Stomach smooth muscle (tissue), 2 donors: ENCODE measurements at regions not wholly inside any gene's neighbourhood (a gene's known extent, or its start where the extent isn't known, plus 50 kb on each side); places are given as distances from the start of the nearest gene placed in this dataset.

Source experiments
- H3K27ac ChIP-seq: one replicate; pipeline ENCODE4 v1.7.0; 2013; ENCODE audit warnings: mild to moderate bottlenecking, low read length, inconsistent platforms
- H3K27me3 ChIP-seq, 2 donors: one replicate each; pipeline ENCODE4 v1.7.0; 2013; ENCODE audit warnings: low read length in 2 of 2; ENCODE audit not compliant: insufficient read depth in 2 of 2, control insufficient read depth in 1 of 2
- H3K36me3 ChIP-seq, 2 donors: one replicate each; pipeline ENCODE4 v1.7.0; 2013; ENCODE audit warnings: low read length in 2 of 2; ENCODE audit not compliant: control insufficient read depth in 2 of 2, insufficient read depth in 2 of 2
- H3K4me1 ChIP-seq: one replicate; pipeline ENCODE4 v1.7.0; 2013; ENCODE audit warnings: low read length; ENCODE audit not compliant: control insufficient read depth, insufficient read depth
- H3K4me3 ChIP-seq, 2 donors: one replicate each; pipeline ENCODE4 v1.7.0; 2013; ENCODE audit warnings: low read length in 2 of 2
- H3K9ac ChIP-seq, 2 donors: one replicate each; pipeline ENCODE4 v1.7.0; 2013; ENCODE audit warnings: low read length in 2 of 2, mild to moderate bottlenecking in 1 of 2
- H3K9me3 ChIP-seq, 2 donors: one replicate each; pipeline ENCODE4 v1.7.0; 2013; ENCODE audit warnings: low read length in 2 of 2; ENCODE audit not compliant: control insufficient read depth in 2 of 2
- donor health status: healthy.
- donor health status: Pancreatic carcinoma.

DNA sequence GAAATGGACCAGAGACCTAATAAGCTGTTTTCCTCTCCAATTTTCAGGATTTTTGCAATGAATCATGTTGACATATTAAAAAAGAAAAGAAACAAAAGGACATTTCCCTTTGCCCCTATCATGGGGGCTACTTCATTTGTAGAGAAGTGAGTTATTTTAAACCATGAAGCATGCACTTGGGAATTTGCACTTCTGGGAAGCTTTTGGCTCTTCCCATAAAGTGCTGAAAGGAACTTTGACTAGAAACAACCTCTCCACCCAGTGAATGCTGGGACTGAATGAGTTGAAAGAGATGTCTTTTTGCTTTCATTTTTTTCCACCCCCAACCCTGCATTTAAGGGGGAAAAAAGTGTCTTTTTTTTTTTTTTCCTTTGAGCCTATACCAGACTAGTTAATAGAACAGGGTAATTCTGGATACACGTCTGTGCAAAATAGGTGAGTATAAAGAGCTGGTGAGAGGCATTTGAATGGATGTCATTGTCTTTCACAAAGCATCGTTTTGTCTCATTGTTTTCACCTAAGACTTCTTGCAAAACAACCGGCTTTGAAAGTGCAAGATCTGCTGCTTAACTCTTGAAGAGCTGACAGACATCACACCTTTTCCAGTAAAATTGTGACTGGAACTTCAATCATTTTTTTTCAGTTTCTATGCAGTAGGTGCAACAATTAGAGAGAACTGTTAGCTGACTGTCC is 138.7 kb upstream of the BACH2 start:
- Histone ChIP-seq H3K4me3 (no peak overlapping the region), H3K27me3 (no peaks in the 10 kb centered on the region), H3K9me3 (no peaks in the 10 kb centered on the region), H3K27ac (no peak overlapping the region), H3K36me3 (no peaks in the 10 kb centered on the region), H3K9ac (no peak overlapping the region), H3K4me1 (no peaks in the 10 kb centered on the region)

DNA sequence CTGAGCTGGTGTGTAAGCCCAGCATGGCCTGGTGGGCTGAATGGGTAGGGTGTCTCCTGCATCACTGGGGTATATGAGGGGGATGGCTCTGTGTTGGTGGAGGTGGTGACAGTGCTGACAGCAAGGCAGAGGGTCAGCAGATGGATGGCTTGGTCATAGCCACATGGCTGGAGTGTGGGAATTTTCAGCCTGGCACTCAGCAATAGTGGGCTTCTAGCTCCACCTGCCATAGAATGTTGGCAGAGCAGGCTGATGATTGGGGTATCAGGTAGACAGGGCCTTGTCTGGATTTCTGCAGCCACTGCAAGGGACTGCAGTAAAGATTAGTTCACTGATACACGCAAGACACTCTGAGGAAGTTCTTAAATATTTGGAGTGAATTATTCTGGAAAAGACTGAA is 137.5 kb upstream of the BACH2 start:
- Histone ChIP-seq H3K27ac (no peak overlapping the region), H3K4me3 (no peak overlapping the region), H3K36me3 (no peaks in the 10 kb centered on the region), H3K9me3 (peaks cover 0 to 5% of the 10 kb centered on the region in 2 donors), H3K9ac (no peak overlapping the region), H3K27me3 (no peaks in the 10 kb centered on the region), H3K4me1 (no peaks in the 10 kb centered on the region)

DNA sequence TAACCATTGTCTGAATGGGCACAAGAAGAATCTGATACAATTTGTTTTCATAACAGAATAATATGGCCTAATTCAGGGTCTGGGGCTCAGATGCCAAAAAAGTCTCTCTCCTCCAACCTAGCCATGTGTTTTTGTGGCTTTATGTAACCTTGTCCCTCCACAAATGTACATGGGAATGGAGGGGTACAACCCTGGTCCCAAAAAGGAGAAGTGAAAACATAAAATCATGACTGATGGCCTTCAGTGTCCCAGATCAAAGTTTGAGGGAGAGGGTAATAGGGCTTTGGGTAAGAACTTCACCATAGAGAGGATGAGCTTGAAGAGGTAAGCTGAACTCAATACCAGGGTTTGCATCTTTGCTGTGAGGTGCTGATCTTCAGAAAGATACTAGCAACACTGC is 136.3 kb upstream of the BACH2 start:
- H3K4me3 ChIP-seq = no peak overlapping the region
- H3K9me3 ChIP-seq = peaks cover 3 to 5% of the 10 kb centered on the region in 2 donors
- no peak overlapping the region for H3K9ac ChIP-seq
- H3K4me1 ChIP-seq = no peaks in the 10 kb centered on the region
- no peak overlapping the region for H3K27ac ChIP-seq
- no peaks in the 10 kb centered on the region for H3K36me3 ChIP-seq
- H3K27me3 ChIP-seq = no peaks in the 10 kb centered on the region

DNA sequence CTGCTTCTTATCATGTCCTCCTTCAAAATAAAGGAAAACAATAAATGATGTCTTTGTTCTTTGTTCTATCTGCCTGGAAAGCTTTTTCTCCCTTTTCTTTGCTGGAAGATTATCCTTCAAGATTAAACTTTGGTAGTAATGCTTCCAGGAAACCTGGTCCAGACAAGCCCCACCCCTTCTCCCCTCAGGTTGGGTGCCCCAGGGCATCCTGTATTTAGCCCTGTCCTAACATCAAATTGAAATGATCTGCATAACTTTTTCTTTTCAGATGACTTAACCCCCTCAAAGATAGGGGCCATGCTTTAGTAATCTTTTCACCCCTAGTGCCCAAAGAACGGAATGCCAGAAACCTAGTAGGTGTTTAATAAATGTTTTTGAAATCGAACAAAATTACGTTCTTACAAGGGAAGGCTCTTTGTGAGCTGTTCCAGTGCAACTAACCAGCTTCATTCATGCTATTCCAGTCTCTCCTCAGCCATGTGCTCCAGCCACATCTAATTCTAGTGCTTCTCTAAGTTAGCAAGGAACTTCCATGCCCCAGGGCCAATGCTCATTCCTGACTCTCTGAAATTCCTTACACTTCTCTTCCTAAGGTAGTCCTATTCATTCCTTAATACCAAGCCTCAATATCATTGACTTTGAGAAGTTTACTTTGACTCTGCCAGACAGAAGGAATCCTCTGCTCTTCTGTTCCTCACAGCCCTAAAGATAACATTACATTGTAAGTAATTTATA is 135.6 kb upstream of the BACH2 start:
- Histone ChIP-seq H3K27ac (no peak overlapping the region), H3K9me3 (peaks cover 3 to 5% of the 10 kb centered on the region in 2 donors), H3K4me1 (no peaks in the 10 kb centered on the region), H3K4me3 (no peak overlapping the region), H3K36me3 (no peaks in the 10 kb centered on the region), H3K27me3 (no peaks in the 10 kb centered on the region), H3K9ac (no peak overlapping the region)

DNA sequence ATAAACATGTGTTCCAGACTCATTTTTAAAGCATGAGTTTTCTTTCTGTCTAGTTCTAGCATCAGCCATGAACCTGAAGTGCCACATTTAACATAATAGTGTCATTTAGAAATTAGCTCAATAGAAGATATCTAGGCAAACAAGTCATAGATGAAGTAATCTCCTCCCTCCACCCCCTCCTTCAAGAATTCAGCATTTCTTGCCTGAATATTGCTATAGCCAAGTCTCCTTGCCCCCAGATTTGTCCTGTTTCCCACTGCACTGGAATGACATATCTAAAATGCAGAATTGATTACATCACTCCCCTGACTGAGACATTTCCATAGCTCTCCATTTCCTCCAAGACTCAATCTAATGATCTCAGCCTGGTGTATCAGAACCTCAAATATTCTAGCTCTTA is 134.9 kb upstream of the BACH2 start:
- Histone ChIP-seq H3K9me3 (peaks cover 3 to 5% of the 10 kb centered on the region in 2 donors), H3K27ac (no peak overlapping the region), H3K4me1 (no peaks in the 10 kb centered on the region), H3K27me3 (no peaks in the 10 kb centered on the region), H3K9ac (no peak overlapping the region), H3K4me3 (no peak overlapping the region), H3K36me3 (no peaks in the 10 kb centered on the region)

DNA sequence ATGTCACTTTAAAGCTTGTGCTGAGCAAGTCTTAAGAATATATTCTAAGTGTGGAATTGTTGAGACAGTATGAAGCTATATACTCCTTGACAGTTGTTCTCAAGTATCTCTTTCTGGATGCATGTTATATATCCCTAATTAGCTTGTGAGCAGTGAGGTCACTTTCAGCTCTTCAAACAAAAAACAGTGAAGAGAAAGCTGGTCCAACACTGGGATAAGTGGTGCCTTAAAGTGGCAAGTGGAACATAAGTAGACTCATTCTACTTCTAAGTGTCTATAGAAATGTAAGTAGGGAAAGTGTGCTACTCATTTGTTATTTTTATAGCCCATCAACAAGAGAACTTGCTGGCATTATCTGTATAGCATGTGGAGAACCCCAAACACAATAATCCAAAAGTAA is 133.1 kb upstream of the BACH2 start:
- no peak overlapping the region for H3K4me3 ChIP-seq
- H3K27me3 ChIP-seq = no peaks in the 10 kb centered on the region
- no peak overlapping the region for H3K9ac ChIP-seq
- H3K9me3 ChIP-seq = peaks cover 3 to 5% of the 10 kb centered on the region in 2 donors
- H3K27ac ChIP-seq = no peak overlapping the region
- H3K36me3 ChIP-seq = no peaks in the 10 kb centered on the region
- no peaks in the 10 kb centered on the region for H3K4me1 ChIP-seq

DNA sequence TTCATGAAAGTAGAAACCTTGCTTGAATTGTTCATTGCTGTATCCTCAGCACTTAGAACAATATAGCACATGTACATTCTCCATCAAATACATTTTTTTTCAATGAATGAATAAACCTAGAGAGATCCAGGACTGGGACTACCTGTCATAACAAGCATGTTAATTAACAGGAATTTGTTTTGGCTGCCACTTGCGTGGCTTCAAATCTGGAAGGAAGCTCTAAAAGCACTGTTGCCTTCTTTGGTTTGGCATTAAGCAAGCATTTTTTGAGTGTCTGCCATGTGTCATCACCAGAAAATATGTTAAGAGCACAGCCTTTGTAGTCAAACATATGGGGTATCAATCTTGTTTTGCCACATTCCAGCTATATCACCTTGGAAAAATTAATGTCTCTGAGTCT is 131.9 kb upstream of the BACH2 start:
- Histone ChIP-seq H3K4me1 (no peaks in the 10 kb centered on the region), H3K9me3 (peaks cover 3 to 5% of the 10 kb centered on the region in 2 donors), H3K36me3 (no peaks in the 10 kb centered on the region), H3K27me3 (no peaks in the 10 kb centered on the region), H3K27ac (no peak overlapping the region), H3K9ac (no peak overlapping the region), H3K4me3 (no peak overlapping the region)

DNA sequence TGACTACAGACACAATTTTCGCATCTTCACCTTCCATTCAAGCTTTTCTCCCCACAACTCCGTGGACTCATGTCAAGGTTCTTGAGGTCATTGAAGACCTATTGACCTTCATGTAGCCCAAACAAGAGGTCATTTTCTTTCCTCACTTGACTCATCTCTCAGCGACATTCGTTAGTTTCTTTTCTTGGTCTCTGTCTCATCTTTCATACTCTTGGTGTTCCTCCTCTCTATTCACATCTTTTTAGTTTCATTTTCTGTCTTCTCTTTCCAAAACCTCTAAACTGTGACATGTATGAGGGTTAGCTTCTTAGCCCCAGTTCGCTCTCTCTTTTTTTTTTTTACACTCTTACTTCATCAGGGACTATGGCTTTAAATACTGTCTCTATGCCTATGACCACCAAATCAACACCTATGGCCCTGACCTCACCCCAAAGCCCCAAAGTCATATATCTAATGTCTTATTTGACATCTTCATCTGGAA is 128.6 kb upstream of the BACH2 start:
- Histone ChIP-seq H3K36me3 (no peaks in the 10 kb centered on the region), H3K27me3 (no peaks in the 10 kb centered on the region), H3K9ac (no peak overlapping the region), H3K9me3 (peaks cover 3 to 5% of the 10 kb centered on the region in 2 donors), H3K4me1 (no peaks in the 10 kb centered on the region), H3K27ac (no peak overlapping the region), H3K4me3 (no peak overlapping the region)

DNA sequence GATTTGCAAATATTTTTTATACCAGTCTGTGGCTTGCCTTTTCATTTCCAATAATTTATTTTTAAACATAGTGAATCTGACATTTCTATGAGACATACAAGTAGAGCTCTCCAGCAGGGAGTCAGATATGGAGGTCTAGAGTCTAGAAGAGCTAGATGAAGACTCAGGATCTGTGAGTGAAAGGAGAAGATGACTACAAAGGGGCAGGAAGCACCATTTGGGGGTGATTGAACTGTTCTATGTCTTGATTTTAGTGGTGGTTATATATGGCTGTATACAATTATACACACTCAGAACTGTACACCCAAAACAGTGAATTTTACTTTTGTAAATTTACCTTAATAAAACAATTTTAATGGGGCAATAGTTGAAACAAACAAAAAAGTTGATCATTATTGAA is 127.9 kb upstream of the BACH2 start:
- Histone ChIP-seq H3K9me3 (peaks cover 3% of the 10 kb centered on the region in 2 donors), H3K4me1 (no peaks in the 10 kb centered on the region), H3K4me3 (no peak overlapping the region), H3K36me3 (no peaks in the 10 kb centered on the region), H3K9ac (no peak overlapping the region), H3K27me3 (no peaks in the 10 kb centered on the region), H3K27ac (no peak overlapping the region)

DNA sequence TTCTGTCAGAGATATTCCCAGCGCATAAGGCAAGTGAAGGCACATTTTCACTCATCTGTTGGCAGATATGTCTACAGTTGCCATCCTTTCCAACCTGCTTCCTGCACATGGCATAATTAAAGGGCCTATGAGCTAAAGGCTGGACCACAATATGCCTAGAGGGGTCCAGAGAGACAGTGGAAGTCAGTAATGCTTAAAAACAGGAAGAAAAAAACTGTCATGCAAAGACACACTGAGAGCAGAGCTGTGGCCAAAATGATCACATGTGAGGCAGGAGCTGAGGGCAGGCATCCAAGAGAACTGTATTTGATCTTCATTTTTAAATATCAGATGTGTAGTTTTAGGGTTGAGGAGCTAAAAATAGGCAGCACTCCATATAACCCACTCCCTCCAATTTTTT is 125.0 kb upstream of the BACH2 start:
- H3K27ac ChIP-seq = no peak overlapping the region
- no peaks in the 10 kb centered on the region for H3K36me3 ChIP-seq
- no peak overlapping the region for H3K9ac ChIP-seq
- H3K4me1 ChIP-seq = no peaks in the 10 kb centered on the region
- H3K4me3 ChIP-seq = no peak overlapping the region
- H3K27me3 ChIP-seq = no peaks in the 10 kb centered on the region
- H3K9me3 ChIP-seq = no peaks in the 10 kb centered on the region

DNA sequence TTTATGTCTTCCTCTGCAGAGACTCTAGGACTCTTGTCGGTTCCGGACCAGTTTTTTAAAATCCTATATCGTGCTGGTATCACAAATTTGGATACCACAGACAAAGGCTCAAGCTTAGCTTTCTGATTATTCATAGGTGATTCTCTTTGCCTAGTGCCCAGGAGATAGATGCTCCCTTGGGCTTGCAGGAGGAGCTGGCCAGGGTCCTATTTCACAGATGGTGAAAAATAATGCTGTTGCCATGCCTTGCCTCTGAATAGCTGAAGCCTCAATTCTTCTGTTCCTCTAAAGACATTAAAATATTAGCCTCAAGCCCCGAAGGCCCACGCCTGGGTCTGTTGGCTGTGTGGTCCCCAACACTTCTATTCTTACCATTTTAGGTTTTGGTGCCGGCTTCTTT is 123.9 kb upstream of the BACH2 start:
- Histone ChIP-seq H3K9me3 (no peaks in the 10 kb centered on the region), H3K27ac (no peak overlapping the region)

More for the DNA sequence above, 123.9 kb upstream of the BACH2 start:
- Histone ChIP-seq H3K4me3 (no peak overlapping the region), H3K4me1 (no peaks in the 10 kb centered on the region), H3K36me3 (no peaks in the 10 kb centered on the region), H3K27me3 (no peaks in the 10 kb centered on the region), H3K9ac (no peak overlapping the region)
